ENCODE measurements at regions not wholly inside any gene's neighbourhood (a gene's known extent, or its start where the extent isn't known, plus 50 kb on each side); places are given as distances from the start of the nearest gene placed in this dataset.

DNA sequence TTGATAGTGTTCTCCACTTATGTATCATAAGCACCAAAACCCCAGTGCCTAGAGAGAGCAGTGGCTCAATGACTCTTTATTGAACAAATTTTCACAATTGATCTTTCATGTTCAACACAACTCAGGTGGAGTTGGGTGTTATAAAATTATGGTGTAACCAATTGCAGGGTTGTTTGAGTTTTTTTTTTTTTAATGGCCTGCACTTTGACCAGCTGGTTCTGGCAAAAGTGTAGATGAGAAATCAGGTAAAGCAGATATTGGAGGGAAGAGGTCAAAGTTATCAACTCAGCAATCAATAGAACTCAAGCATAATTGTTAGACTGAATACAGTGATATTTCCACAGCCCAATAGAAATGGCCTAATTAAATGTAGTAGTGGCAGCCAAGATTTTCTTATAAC lies 1386.3 kb downstream of the SUCLG1 start:
- H3K27me3 ChIP-seq (ENCODE audit: control insufficient read depth, low read length), result no peaks in the 10 kb centered on the region
- H3K27ac ChIP-seq (ENCODE audit: low read depth, low read length), result no peak overlapping the region
- no peak for TF ChIP-seq EZH2phosphoT487 (IDR thresholded peaks at IDR 0.05; ENCODE audit: borderline replicate concordance, low read length)
- TF ChIP-seq, protein P1, sequence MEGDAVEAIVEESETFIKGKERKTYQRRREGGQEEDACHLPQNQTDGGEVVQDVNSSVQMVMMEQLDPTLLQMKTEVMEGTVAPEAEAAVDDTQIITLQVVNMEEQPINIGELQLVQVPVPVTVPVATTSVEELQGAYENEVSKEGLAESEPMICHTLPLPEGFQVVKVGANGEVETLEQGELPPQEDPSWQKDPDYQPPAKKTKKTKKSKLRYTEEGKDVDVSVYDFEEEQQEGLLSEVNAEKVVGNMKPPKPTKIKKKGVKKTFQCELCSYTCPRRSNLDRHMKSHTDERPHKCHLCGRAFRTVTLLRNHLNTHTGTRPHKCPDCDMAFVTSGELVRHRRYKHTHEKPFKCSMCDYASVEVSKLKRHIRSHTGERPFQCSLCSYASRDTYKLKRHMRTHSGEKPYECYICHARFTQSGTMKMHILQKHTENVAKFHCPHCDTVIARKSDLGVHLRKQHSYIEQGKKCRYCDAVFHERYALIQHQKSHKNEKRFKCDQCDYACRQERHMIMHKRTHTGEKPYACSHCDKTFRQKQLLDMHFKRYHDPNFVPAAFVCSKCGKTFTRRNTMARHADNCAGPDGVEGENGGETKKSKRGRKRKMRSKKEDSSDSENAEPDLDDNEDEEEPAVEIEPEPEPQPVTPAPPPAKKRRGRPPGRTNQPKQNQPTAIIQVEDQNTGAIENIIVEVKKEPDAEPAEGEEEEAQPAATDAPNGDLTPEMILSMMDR (IDR thresholded peaks at IDR 0.05; ENCODE audit: low read depth, low read length, poor library complexity, severe bottlenecking), result no peak
- H3K36me3 ChIP-seq (ENCODE audit: control insufficient read depth, low read length), result no peaks in the 10 kb centered on the region
- no peaks in the 10 kb centered on the region for H3F3A ChIP-seq (ENCODE audit: control insufficient read depth, insufficient read depth)
- no peaks in the 10 kb centered on the region for H3K9me3 ChIP-seq (ENCODE audit: control insufficient read depth, insufficient read depth, low read length)
- H4K20me1 ChIP-seq (ENCODE audit: control insufficient read depth, insufficient read depth, low read depth, low read length), result no peaks in the 10 kb centered on the region
- no peaks in the 10 kb centered on the region for H3K79me2 ChIP-seq (ENCODE audit: control insufficient read depth, low read length)
- no peak overlapping the region for H3K4me2 ChIP-seq (ENCODE audit: low read length)
- no peak overlapping the region for H3K4me3 ChIP-seq (ENCODE audit: low read length)
- H3K9me2 ChIP-seq (replicated peaks; ENCODE audit: control insufficient read depth, low read length), result no peaks in the 10 kb centered on the region
- H3K4me1 ChIP-seq (ENCODE audit: control insufficient read depth, low read length), result no peaks in the 10 kb centered on the region

DNA sequence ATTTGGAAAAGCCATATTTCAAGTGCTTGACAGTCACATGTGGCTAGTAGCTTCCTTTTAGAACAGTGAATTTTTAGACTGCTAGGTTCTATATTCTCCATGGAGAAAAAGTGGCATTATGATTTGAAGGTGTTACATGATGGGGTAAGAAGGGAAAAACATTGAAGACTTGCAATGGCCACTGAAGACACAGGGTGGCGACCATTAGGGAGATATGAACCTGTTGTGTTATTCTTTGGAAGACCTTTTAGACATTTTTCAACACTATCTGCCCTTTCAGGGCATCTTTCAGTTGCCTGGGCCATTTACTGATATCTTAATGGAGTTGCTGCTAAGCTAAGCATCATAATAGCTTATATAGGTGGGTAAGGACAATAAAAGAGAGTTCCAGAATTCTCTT lies 1387.2 kb downstream of the SUCLG1 start:
- Histone ChIP-seq H3K4me3 (ENCODE audit: low read length) (no peak overlapping the region), H3K27ac (ENCODE audit: low read depth, low read length) (no peak overlapping the region), H3K4me2 (ENCODE audit: low read length) (no peak overlapping the region), H3K36me3 (ENCODE audit: control insufficient read depth, low read length) (no peaks in the 10 kb centered on the region), H4K20me1 (ENCODE audit: control insufficient read depth, insufficient read depth, low read depth, low read length) (no peaks in the 10 kb centered on the region), H3K9me2 (replicated peaks; ENCODE audit: control insufficient read depth, low read length) (no peaks in the 10 kb centered on the region), H3K27me3 (ENCODE audit: control insufficient read depth, low read length) (no peaks in the 10 kb centered on the region), H3K4me1 (ENCODE audit: control insufficient read depth, low read length) (no peaks in the 10 kb centered on the region), H3K79me2 (ENCODE audit: control insufficient read depth, low read length) (no peaks in the 10 kb centered on the region), H3F3A (ENCODE audit: control insufficient read depth, insufficient read depth) (no peaks in the 10 kb centered on the region), H3K9me3 (ENCODE audit: control insufficient read depth, insufficient read depth, low read length) (no peaks in the 10 kb centered on the region)
- TF ChIP-seq EZH2phosphoT487 (IDR thresholded peaks at IDR 0.05; ENCODE audit: borderline replicate concordance, low read length), result no peak
- TF ChIP-seq, protein P1 (IDR thresholded peaks at IDR 0.05; ENCODE audit: low read depth, low read length, poor library complexity, severe bottlenecking), result no peak

DNA sequence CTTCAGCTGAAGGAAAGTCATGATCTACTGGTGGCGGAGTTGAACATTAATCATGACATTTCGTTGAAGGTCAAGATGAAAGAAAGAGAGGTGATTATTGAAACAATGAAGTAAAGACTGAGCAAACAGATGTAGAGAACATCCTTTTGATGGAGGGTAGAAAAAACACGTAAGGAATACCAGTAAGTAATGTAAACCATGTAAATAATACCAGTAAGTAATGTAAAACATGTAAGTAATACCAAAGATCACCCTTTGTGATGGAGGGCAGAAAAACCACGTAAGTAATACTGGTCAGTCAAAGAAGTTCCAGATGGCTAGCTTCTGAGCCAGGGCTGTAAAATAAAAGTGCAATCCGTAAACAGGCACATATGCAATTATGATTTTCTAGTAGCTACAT lies 1387.7 kb downstream of the SUCLG1 start:
- H3F3A ChIP-seq (ENCODE audit: control insufficient read depth, insufficient read depth), result no peaks in the 10 kb centered on the region
- H3K27ac ChIP-seq (ENCODE audit: low read depth, low read length), result no peak overlapping the region
- H3K4me2 ChIP-seq (ENCODE audit: low read length), result no peak overlapping the region
- H3K4me3 ChIP-seq (ENCODE audit: low read length), result no peak overlapping the region
- H3K4me1 ChIP-seq (ENCODE audit: control insufficient read depth, low read length), result no peaks in the 10 kb centered on the region
- no peaks in the 10 kb centered on the region for H3K79me2 ChIP-seq (ENCODE audit: control insufficient read depth, low read length)
- H3K36me3 ChIP-seq (ENCODE audit: control insufficient read depth, low read length), result no peaks in the 10 kb centered on the region
- H3K9me3 ChIP-seq (ENCODE audit: control insufficient read depth, insufficient read depth, low read length), result no peaks in the 10 kb centered on the region
- no peaks in the 10 kb centered on the region for H3K27me3 ChIP-seq (ENCODE audit: control insufficient read depth, low read length)
- no peak for TF ChIP-seq EZH2phosphoT487 (IDR thresholded peaks at IDR 0.05; ENCODE audit: borderline replicate concordance, low read length)
- TF ChIP-seq, protein P1 (IDR thresholded peaks at IDR 0.05; ENCODE audit: low read depth, low read length, poor library complexity, severe bottlenecking), result no peak
- no peaks in the 10 kb centered on the region for H3K9me2 ChIP-seq (replicated peaks; ENCODE audit: control insufficient read depth, low read length)
- no peaks in the 10 kb centered on the region for H4K20me1 ChIP-seq (ENCODE audit: control insufficient read depth, insufficient read depth, low read depth, low read length)

DNA sequence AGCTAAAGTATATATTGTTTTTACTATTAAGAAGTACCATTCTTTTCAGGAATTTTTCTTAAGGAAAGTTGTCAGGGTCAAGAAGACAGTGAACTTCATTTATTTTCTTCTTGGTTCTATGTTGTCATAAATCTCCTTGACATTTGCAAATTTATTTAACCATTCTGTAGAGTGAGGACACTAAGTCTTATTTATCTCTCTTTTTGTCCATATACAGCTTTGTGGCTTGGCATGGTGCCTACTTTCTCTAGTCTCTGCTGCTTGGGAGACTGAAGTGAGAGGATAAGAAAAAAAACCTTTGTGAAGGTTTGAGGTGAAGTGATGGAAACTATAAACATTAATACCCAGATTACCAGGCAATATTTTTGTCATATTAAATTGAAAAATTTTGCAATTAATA lies 1389.4 kb downstream of the SUCLG1 start:
- Histone ChIP-seq H3K4me2 (ENCODE audit: low read length) (no peak overlapping the region), H3K27ac (ENCODE audit: low read depth, low read length) (no peak overlapping the region), H3K27me3 (ENCODE audit: control insufficient read depth, low read length) (no peaks in the 10 kb centered on the region), H3K36me3 (ENCODE audit: control insufficient read depth, low read length) (no peaks in the 10 kb centered on the region), H4K20me1 (ENCODE audit: control insufficient read depth, insufficient read depth, low read depth, low read length) (no peaks in the 10 kb centered on the region), H3K4me3 (ENCODE audit: low read length) (no peak overlapping the region), H3F3A (ENCODE audit: control insufficient read depth, insufficient read depth) (no peaks in the 10 kb centered on the region), H3K9me2 (replicated peaks; ENCODE audit: control insufficient read depth, low read length) (no peaks in the 10 kb centered on the region), H3K79me2 (ENCODE audit: control insufficient read depth, low read length) (no peaks in the 10 kb centered on the region), H3K9me3 (ENCODE audit: control insufficient read depth, insufficient read depth, low read length) (no peaks in the 10 kb centered on the region), H3K4me1 (ENCODE audit: control insufficient read depth, low read length) (no peaks in the 10 kb centered on the region)
- TF ChIP-seq, protein P1 (IDR thresholded peaks at IDR 0.05; ENCODE audit: low read depth, low read length, poor library complexity, severe bottlenecking), result no peak
- no peak for TF ChIP-seq EZH2phosphoT487 (IDR thresholded peaks at IDR 0.05; ENCODE audit: borderline replicate concordance, low read length)

Data from DOHH2 (cell line).